ENCODE measurements at regions not wholly inside any gene's neighbourhood (a gene's known extent, or its start where the extent isn't known, plus 50 kb on each side); places are given as distances from the start of the nearest gene placed in this dataset.

DNA sequence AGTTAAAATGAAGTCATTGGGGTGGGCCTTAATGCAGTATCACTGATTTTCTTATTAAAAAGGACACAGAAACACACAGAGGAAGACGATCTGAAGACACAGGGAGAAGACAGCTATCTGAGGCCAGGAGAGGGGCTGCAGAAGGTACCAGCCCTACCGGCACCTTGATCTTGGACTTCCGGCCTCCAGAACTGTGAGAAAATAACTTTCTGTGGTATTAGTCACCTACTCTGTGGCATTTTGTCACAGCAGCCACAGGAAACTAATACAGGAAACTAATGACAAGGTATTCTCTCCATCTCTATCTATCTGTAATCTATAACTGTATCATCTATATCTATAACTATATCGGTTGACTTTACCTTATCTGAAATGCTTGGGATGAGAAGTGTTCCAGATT lies 1149.5 kb downstream of the BCL11B start:
- Histone ChIP-seq H3K4me2 (no peak overlapping the region), H3K27ac (ENCODE audit: low read depth in 2 of 2, low read length in 1 of 2) (no peak overlapping the region), H3K4me1 (ENCODE audit: control insufficient read depth in 1 of 2, insufficient read depth in 2 of 2, low read depth in 1 of 2, low read length in 1 of 2) (no peaks in the 10 kb centered on the region), H3F3A (replicated peaks; ENCODE audit: insufficient read depth) (no peaks in the 10 kb centered on the region), H3K79me2 (ENCODE audit: insufficient read depth) (no peaks in the 10 kb centered on the region), H3K36me3 (replicated peaks in 1 of 2; ENCODE audit: control insufficient read depth in 1 of 2, insufficient read depth in 2 of 2, low read length in 1 of 2) (no peaks in the 10 kb centered on the region), H3K4me3 (ENCODE audit: low read depth in 2 of 2, low read length in 1 of 2) (no peak overlapping the region), H4K20me1 (ENCODE audit: insufficient read depth) (no peaks in the 10 kb centered on the region), H3K9ac (no peak overlapping the region), H3K9me2 (no peaks in the 10 kb centered on the region), H3K9me3 (no peaks in the 10 kb centered on the region), H2AFZ (ENCODE audit: low read depth) (no peak overlapping the region), H3K27me3 (ENCODE audit: insufficient read depth) (no peaks in the 10 kb centered on the region)
- no peak for DNase-seq
- no peak for TF ChIP-seq RXRA (IDR thresholded peaks at IDR 0.05; ENCODE audit: borderline replicate concordance, low read depth)
- TF ChIP-seq, protein P1, sequence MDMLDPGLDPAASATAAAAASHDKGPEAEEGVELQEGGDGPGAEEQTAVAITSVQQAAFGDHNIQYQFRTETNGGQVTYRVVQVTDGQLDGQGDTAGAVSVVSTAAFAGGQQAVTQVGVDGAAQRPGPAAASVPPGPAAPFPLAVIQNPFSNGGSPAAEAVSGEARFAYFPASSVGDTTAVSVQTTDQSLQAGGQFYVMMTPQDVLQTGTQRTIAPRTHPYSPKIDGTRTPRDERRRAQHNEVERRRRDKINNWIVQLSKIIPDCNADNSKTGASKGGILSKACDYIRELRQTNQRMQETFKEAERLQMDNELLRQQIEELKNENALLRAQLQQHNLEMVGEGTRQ (IDR thresholded peaks at IDR 0.05; ENCODE audit: borderline replicate concordance, low read depth, low read length): no peak
- no peak for TF ChIP-seq FOXJ3 (CRISPR knock-in tag; IDR thresholded peaks at IDR 0.05)
- no peak for TF ChIP-seq SMC3 (IDR thresholded peaks at IDR 0.05; ENCODE audit: low read depth, low read length)
- TF ChIP-seq CHD2 (IDR thresholded peaks at IDR 0.05; ENCODE audit: low read length, partially characterized antibody): no peak
- TF ChIP-seq NFIC (IDR thresholded peaks at IDR 0.05; ENCODE audit: borderline replicate concordance): no peak
- TF ChIP-seq FOSL2 (IDR thresholded peaks at IDR 0.05; ENCODE audit: borderline replicate concordance, low read depth): no peak
- TF ChIP-seq RCOR1 (IDR thresholded peaks at IDR 0.05; ENCODE audit: low read length): no peak
- no peak for TF ChIP-seq RFX5 (IDR thresholded peaks at IDR 0.05; ENCODE audit: low read length)
- ChIA-PET CTCF (no interaction called here), POLR2A (no interaction called here)
- WGBS (ENCODE audit: low lambda C conversion rate): 22% methylated on average over 4 of the region's 4 CpGs

DNA sequence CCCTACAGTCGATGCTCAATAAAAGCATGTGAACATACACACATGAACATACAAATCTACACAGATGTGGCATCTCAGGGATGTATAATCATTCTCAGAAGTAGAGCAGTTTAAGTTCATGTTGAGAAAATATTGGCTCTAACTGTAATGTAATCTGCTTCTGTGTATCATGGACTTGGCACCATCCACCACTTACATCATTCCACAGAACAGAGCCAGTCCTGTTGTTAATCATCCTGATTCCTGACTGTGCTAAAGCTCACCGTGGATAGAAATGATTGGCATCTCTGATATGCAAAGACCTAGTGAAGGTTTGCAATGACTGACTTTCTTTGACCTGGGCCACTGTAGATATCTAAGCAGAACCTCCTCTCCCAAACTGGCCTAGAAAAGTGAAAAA lies 1141.3 kb downstream of the BCL11B start:
- 5% methylated on average over 2 of the region's 2 CpGs for WGBS (ENCODE audit: low lambda C conversion rate)
- ChIA-PET CTCF (interaction anchor here (0.9 kb wide), 1 partner anchor 17 kb away, joined by 4 read pairs; no protein-coding TSS in a partner anchor), POLR2A (no interaction called here)
- Histone ChIP-seq H3K27ac (ENCODE audit: low read depth in 2 of 2, low read length in 1 of 2) (no peak overlapping the region), H3K79me2 (ENCODE audit: insufficient read depth) (no peaks in the 10 kb centered on the region), H3K4me1 (ENCODE audit: control insufficient read depth in 1 of 2, insufficient read depth in 2 of 2, low read depth in 1 of 2, low read length in 1 of 2) (no peaks in the 10 kb centered on the region), H3K4me2 (no peak overlapping the region), H3K9me2 (no peaks in the 10 kb centered on the region), H3K36me3 (replicated peaks in 1 of 2; ENCODE audit: control insufficient read depth in 1 of 2, insufficient read depth in 2 of 2, low read length in 1 of 2) (no peaks in the 10 kb centered on the region), H3K4me3 (ENCODE audit: low read depth in 2 of 2, low read length in 1 of 2) (no peak overlapping the region), H4K20me1 (ENCODE audit: insufficient read depth) (no peaks in the 10 kb centered on the region), H3K27me3 (ENCODE audit: insufficient read depth) (no peaks in the 10 kb centered on the region), H2AFZ (ENCODE audit: low read depth) (no peak overlapping the region), H3F3A (replicated peaks; ENCODE audit: insufficient read depth) (no peaks in the 10 kb centered on the region), H3K9ac (no peak overlapping the region), H3K9me3 (no peaks in the 10 kb centered on the region)
- TF ChIP-seq ELF1 (IDR thresholded peaks at IDR 0.05) (no peak), NFIC (IDR thresholded peaks at IDR 0.05; ENCODE audit: borderline replicate concordance) (no peak), JUND (IDR thresholded peaks at IDR 0.05) (no peak)
- TF ChIP-seq, protein P2, sequence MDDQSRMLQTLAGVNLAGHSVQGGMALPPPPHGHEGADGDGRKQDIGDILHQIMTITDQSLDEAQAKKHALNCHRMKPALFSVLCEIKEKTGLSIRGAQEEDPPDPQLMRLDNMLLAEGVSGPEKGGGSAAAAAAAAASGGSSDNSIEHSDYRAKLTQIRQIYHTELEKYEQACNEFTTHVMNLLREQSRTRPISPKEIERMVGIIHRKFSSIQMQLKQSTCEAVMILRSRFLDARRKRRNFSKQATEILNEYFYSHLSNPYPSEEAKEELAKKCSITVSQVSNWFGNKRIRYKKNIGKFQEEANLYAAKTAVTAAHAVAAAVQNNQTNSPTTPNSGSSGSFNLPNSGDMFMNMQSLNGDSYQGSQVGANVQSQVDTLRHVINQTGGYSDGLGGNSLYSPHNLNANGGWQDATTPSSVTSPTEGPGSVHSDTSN (IDR thresholded peaks at IDR 0.05): no peak
- TF ChIP-seq, protein P3, sequence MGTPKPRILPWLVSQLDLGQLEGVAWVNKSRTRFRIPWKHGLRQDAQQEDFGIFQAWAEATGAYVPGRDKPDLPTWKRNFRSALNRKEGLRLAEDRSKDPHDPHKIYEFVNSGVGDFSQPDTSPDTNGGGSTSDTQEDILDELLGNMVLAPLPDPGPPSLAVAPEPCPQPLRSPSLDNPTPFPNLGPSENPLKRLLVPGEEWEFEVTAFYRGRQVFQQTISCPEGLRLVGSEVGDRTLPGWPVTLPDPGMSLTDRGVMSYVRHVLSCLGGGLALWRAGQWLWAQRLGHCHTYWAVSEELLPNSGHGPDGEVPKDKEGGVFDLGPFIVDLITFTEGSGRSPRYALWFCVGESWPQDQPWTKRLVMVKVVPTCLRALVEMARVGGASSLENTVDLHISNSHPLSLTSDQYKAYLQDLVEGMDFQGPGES (IDR thresholded peaks at IDR 0.05; ENCODE audit: low read depth, low read length): no peak
- TF ChIP-seq, protein P1 (IDR thresholded peaks at IDR 0.05; ENCODE audit: borderline replicate concordance, low read depth, low read length): no peak
- no peak for DNase-seq

All from SK-N-SH (cell line).